Activated CD4-positive, alpha-beta memory T cell treated with anti-CD3 and anti-CD28 coated beads for 36 hours (primary cell): ENCODE measurements at regions not wholly inside any gene's neighbourhood (a gene's known extent, or its start where the extent isn't known, plus 50 kb on each side); places are given as distances from the start of the nearest gene placed in this dataset.
A peak's percentile ranks its signal among the peaks of the same experiment; 100 is the strongest.

Experiments used
- CTCF ChIA-PET: fragments of 350-600 bp; sonication (Branson Sonifier 250); formaldehyde crosslinking; loops from one replicate; lab custom pipeline; 2021; ENCODE audit warnings: antibody characterized with exemption, inconsistent platforms; lab: Charles Lee
- POLR2A ChIA-PET: fragments of 350-600 bp; sonication (Branson Sonifier 250); formaldehyde crosslinking; loops from one replicate; lab custom pipeline; 2021; ENCODE audit warnings: antibody characterized with exemption; lab: Charles Lee
- DNase-seq: peaks from one replicate; pipeline ENCODE4 v3.0.0-alpha.2; 2020
- H3K27ac Mint-ChIP-seq: one replicate; pipeline ENCODE4 v1.8.0; 2021; ENCODE audit warnings: mixed read lengths
- H3K27me3 Mint-ChIP-seq: one replicate; pipeline ENCODE4 v1.8.0; 2021; ENCODE audit warnings: mixed read lengths
- H3K36me3 Mint-ChIP-seq: one replicate; pipeline ENCODE4 v1.8.0; 2021; ENCODE audit warnings: mixed read lengths
- H3K4me1 Mint-ChIP-seq: one replicate; pipeline ENCODE4 v1.8.0; 2021; ENCODE audit warnings: low read depth, mixed read lengths
- H3K4me3 Mint-ChIP-seq: one replicate; pipeline ENCODE4 v1.8.0; 2021; ENCODE audit warnings: mild to moderate bottlenecking, mixed read lengths
- H3K9me3 Mint-ChIP-seq: one replicate; pipeline ENCODE4 v1.8.0; 2021; ENCODE audit warnings: mixed read lengths
- intact Hi-C: fragments of 100-400 bp; cut with micrococcal nuclease; formaldehyde crosslinking; loops from one replicate; pipeline ENCODE4 v1.15.1; 2023

- ChIA-PET CTCF (interaction anchor here (0.7 to 1.5 kb wide), 5 partner anchors 36 to 148 kb away, joined by 3 to 5 read pairs (median 3); no protein-coding TSS in a partner anchor), POLR2A (no interaction called here)
- Mint-ChIP-seq H3K27ac (no peak overlapping the region), H3K4me3 (no peak overlapping the region), H3K27me3 (peaks cover 22% of the 10 kb centered on the region), H3K36me3 (no peaks in the 10 kb centered on the region), H3K9me3 (no peaks in the 10 kb centered on the region), H3K4me1 (peaks cover 5% of the 10 kb centered on the region)
- no peak for DNase-seq
- intact Hi-C loops: no loop called here
Observed at GRCh38 chr16:85461022-85461813, 151.9 kb upstream of the GSE1 start.

GRCh38 chr16:85461814-85462713 is 151.1 kb upstream of the GSE1 start:
- H3K36me3 Mint-ChIP-seq: no peaks in the 10 kb centered on the region
- intact Hi-C loops: no loop called here
- no peaks in the 10 kb centered on the region for H3K9me3 Mint-ChIP-seq
- no peak overlapping the region for H3K27ac Mint-ChIP-seq
- H3K4me1 Mint-ChIP-seq: peaks cover 5% of the 10 kb centered on the region
- peak overlapping the region; percentile 44 for H3K4me3 Mint-ChIP-seq
- DNase-seq: peak; percentile 13
- CTCF ChIA-PET: interaction anchor here (0.7 to 1.5 kb wide), 5 partner anchors 37 to 147 kb away, joined by 3 to 5 read pairs (median 3); no protein-coding TSS in a partner anchor
- H3K27me3 Mint-ChIP-seq: peaks cover 22% of the 10 kb centered on the region
- POLR2A ChIA-PET: no interaction called here

- CTCF ChIA-PET: interaction anchor here (0.9 to 1.5 kb wide), 3 partner anchors 35 to 42 kb away, joined by 3 to 5 read pairs (median 4); no protein-coding TSS in a partner anchor
- POLR2A ChIA-PET: no interaction called here
- Mint-ChIP-seq H3K9me3 (no peaks in the 10 kb centered on the region), H3K27ac (no peak overlapping the region), H3K4me3 (no peak overlapping the region), H3K27me3 (peaks cover 22% of the 10 kb centered on the region), H3K4me1 (peaks cover 5% of the 10 kb centered on the region), H3K36me3 (no peaks in the 10 kb centered on the region)
- no peak for DNase-seq
- intact Hi-C loops: no loop called here
Observed at GRCh38 chr16:85462714-85463611, 150.2 kb upstream of the GSE1 start.

GRCh38 chr16:85463672-85464382 is 149.3 kb upstream of the GSE1 start:
- Mint-ChIP-seq H3K9me3 (no peaks in the 10 kb centered on the region), H3K36me3 (no peaks in the 10 kb centered on the region), H3K27me3 (peaks cover 22% of the 10 kb centered on the region), H3K4me3 (no peak overlapping the region), H3K4me1 (peaks cover 5% of the 10 kb centered on the region), H3K27ac (no peak overlapping the region)
- CTCF ChIA-PET: interaction anchor here (0.9 to 2.2 kb wide), 3 partner anchors 35 to 153 kb away, joined by 3 to 7 read pairs (median 4); no protein-coding TSS in a partner anchor
- POLR2A ChIA-PET: no interaction called here
- DNase-seq: no peak
- intact Hi-C loops: no loop called here

GRCh38 chr16:85464383-85465305 is 148.5 kb upstream of the GSE1 start:
- DNase-seq: no peak
- intact Hi-C loops: no loop called here
- Mint-ChIP-seq H3K27ac (no peak overlapping the region), H3K4me3 (no peak overlapping the region), H3K36me3 (no peaks in the 10 kb centered on the region), H3K27me3 (peaks cover 22% of the 10 kb centered on the region), H3K9me3 (no peaks in the 10 kb centered on the region), H3K4me1 (peaks cover 5% of the 10 kb centered on the region)
- POLR2A ChIA-PET: no interaction called here
- CTCF ChIA-PET: interaction anchor here (1.3 to 2.2 kb wide), 2 partner anchors 36 to 152 kb away, joined by 4 to 7 read pairs; no protein-coding TSS in a partner anchor

- no peak overlapping the region for H3K4me3 Mint-ChIP-seq
- intact Hi-C loops: no loop called here
Observed at GRCh38 chr16:85465328-85466303, 147.5 kb upstream of the GSE1 start.

GRCh38 chr16:85466304-85466700 is 146.8 kb upstream of the GSE1 start:
- H3K9me3 Mint-ChIP-seq: no peaks in the 10 kb centered on the region
- CTCF ChIA-PET: no interaction called here

More at GRCh38 chr16:85465328-85466303, 147.5 kb upstream of the GSE1 start:
- CTCF ChIA-PET: interaction anchor here (0.8 to 2.2 kb wide), 2 partner anchors 14 to 151 kb away, joined by 3 to 7 read pairs; no protein-coding TSS in a partner anchor
- POLR2A ChIA-PET: no interaction called here
- peaks cover 20% of the 10 kb centered on the region for H3K27me3 Mint-ChIP-seq
- no peaks in the 10 kb centered on the region for H3K9me3 Mint-ChIP-seq
- DNase-seq: no peak
- no peak overlapping the region for H3K27ac Mint-ChIP-seq
- no peaks in the 10 kb centered on the region for H3K36me3 Mint-ChIP-seq
- peaks cover 5% of the 10 kb centered on the region for H3K4me1 Mint-ChIP-seq

GRCh38 chr16:85466989-85467388 is 146.1 kb upstream of the GSE1 start:
- no peak for DNase-seq
- H3K9me3 Mint-ChIP-seq: no peaks in the 10 kb centered on the region
- no peak overlapping the region for H3K4me3 Mint-ChIP-seq
- peaks cover 17% of the 10 kb centered on the region for H3K27me3 Mint-ChIP-seq
- peaks cover 5% of the 10 kb centered on the region for H3K4me1 Mint-ChIP-seq
- no peak overlapping the region for H3K27ac Mint-ChIP-seq
- H3K36me3 Mint-ChIP-seq: no peaks in the 10 kb centered on the region
- CTCF ChIA-PET: no interaction called here
- POLR2A ChIA-PET: no interaction called here
- intact Hi-C loops: no loop called here

More at GRCh38 chr16:85466304-85466700, 146.8 kb upstream of the GSE1 start:
- intact Hi-C loops: no loop called here
- POLR2A ChIA-PET: no interaction called here
- DNase-seq: no peak
- peaks cover 5% of the 10 kb centered on the region for H3K4me1 Mint-ChIP-seq
- no peak overlapping the region for H3K27ac Mint-ChIP-seq
- peaks cover 17% of the 10 kb centered on the region for H3K27me3 Mint-ChIP-seq
- no peaks in the 10 kb centered on the region for H3K36me3 Mint-ChIP-seq
- H3K4me3 Mint-ChIP-seq: no peak overlapping the region

GRCh38 chr16:85469929-85470590 is 143.1 kb upstream of the GSE1 start:
- no peak for DNase-seq
- Mint-ChIP-seq H3K9me3 (no peaks in the 10 kb centered on the region), H3K36me3 (no peaks in the 10 kb centered on the region), H3K27me3 (peaks cover 9% of the 10 kb centered on the region), H3K4me3 (no peak overlapping the region), H3K4me1 (no peaks in the 10 kb centered on the region), H3K27ac (no peak overlapping the region)
- intact Hi-C loops: no loop called here
- ChIA-PET POLR2A (no interaction called here), CTCF (interaction anchor here (0.6 kb wide), 1 partner anchor 225 kb away, joined by 5 read pairs; no protein-coding TSS in a partner anchor)
